Heart right ventricle (tissue), 16 donors: ENCODE measurements at regions not wholly inside any gene's neighbourhood (a gene's known extent, or its start where the extent isn't known, plus 50 kb on each side); places are given as distances from the start of the nearest gene placed in this dataset.
"Not testable (repeated sequence)": the region's sequence is repeated elsewhere in the genome, so short reads cannot be mapped to it uniquely, and the experiment has no call there.

Source experiments
- ATAC-seq, 8 donors: fragments of 200-7000 bp; cut with Tn5 transposase; one replicate each; pipeline ENCODE4 v1.9.1; 2020; ENCODE audit warnings: mild to moderate bottlenecking in 8 of 8, moderate library complexity in 8 of 8, moderate number of reproducible peaks in 1 of 8
- DNase-seq, 2 donors: peaks; one replicate each; pipeline ENCODE4 v3.0.0-alpha.2; 2020
- H3K27ac ChIP-seq, 10 donors: fragments of 200-600 bp; sonication (generic) in 2 of 10; one replicate each; pipeline versions ENCODE4 v1.5.0 to v1.8.0; 2020 to 2022; ENCODE audit warnings: mild to moderate bottlenecking in 3 of 10
- H3K27me3 ChIP-seq, 7 donors: fragments of 200-600 bp; one replicate each; pipeline ENCODE4 v1.8.0; 2021 to 2022; ENCODE audit warnings: mild to moderate bottlenecking in 2 of 7
- H3K36me3 ChIP-seq, 9 donors: fragments of 200-600 bp; sonication (generic) in 1 of 9; one replicate each; pipeline versions ENCODE4 v1.5.0 to v1.8.0; 2020 to 2022; ENCODE audit warnings: mild to moderate bottlenecking in 2 of 9
- H3K4me1 ChIP-seq, 9 donors: fragments of 200-600 bp; sonication (generic) in 1 of 9; one replicate each; pipeline versions ENCODE4 v1.5.0 to v1.8.0; 2020 to 2022; ENCODE audit warnings: mild to moderate bottlenecking in 4 of 9
- H3K4me3 ChIP-seq, 10 donors: fragments of 200-600 bp; sonication (generic) in 2 of 10; one replicate each; pipeline versions ENCODE4 v1.5.0 to v1.8.0; 2020 to 2022; ENCODE audit warnings: mild to moderate bottlenecking in 7 of 10, moderate library complexity in 2 of 10
- H3K9me3 ChIP-seq, 11 donors: fragments of 200-600 bp in 10 of 11; sonication (generic) in 2 of 11; one replicate each; pipeline versions ENCODE4 v1.5.0 to v1.8.0; 2013 to 2022; ENCODE audit warnings: mild to moderate bottlenecking in 2 of 11, control low read depth in 1 of 11, moderate library complexity in 1 of 11
- CTCF ChIP-seq, 9 donors: fragments of 200-600 bp; sonication (generic) in 2 of 9; IDR thresholded peaks; one replicate each; pipeline versions ENCODE4 v1.5.0 to v1.8.0; 2021 to 2022; ENCODE audit warnings: antibody characterized with exemption in 9 of 9, mild to moderate bottlenecking in 5 of 9, moderate library complexity in 1 of 9
- WGBS, 2 donors: extraction: QIAGEN DNeasy Blood & Tissue Kit; methylation state at CpG; one replicate each; pipeline ENCODE4 v1.1.7; 2013; ENCODE audit warnings: inconsistent platforms in 1 of 2; 5-methylcytosine and 5-hydroxymethylcytosine counted together
- intact Hi-C, 10 donors: fragments of 100-400 bp; cut with DNase I; formaldehyde crosslinking; loops; one replicate each; pipeline versions ENCODE4 v1.11.1 to v1.14.2; 2022
- donor health status: Arrhythmogenic right ventricular cardiomyopathy.
- donor health status: ischemic (EF 13 %, LVEDD 7.1; RV severe dilation, severe dysfunction).
- donor health status: healthy with polysubstance abuse.
- donor health status: DM: no; HTN: yes; CAD: no.
- donor health status: DM: no; HTN: no; CAD: no.
- donor health status: ischemic (EF 25% LVEDD 6.9; RV normal size, moderate dysfunction).
- donor health status: ischemic (EF 25% LVEDD 5.7; RV mildly dilated, moderate dysfunction).
- donor health status: healthy.
- donor health status: DM: yes; HTN: yes; CAD: no.
- donor health status: Ischemic cardiomyopathy.
- donor health status: ischemic (EF 35%, LVEDD 5.7; RV mildly dilated, moderate dysfunction).
- donor health status: nonischemic (EF 11% LVEDD 7.7; RV severe dilation, severe dysfunction).
- donor health status: DM: yes; HTN: yes; CAD: no.
- donor health status: PGD.
- donor health status: ischemic (EF 29% LVEDD 5.4; RV normal size, mild dysfunction).
- donor health status: nonischemic (EF 23%, LVEDD 6.1; RV moderate dilation, normal function).

- H3K4me3 ChIP-seq, H3K27me3 ChIP-seq, intact Hi-C loops, H3K36me3 ChIP-seq, H3K9me3 ChIP-seq, H3K27ac ChIP-seq, DNase-seq, H3K4me1 ChIP-seq, ATAC-seq: not testable (repeated sequence)
- 95 to 96% methylated on average over 31 of the region's 31 CpGs for WGBS, 2 donors
Measured at GRCh38 chr18:14223231-14223822, 91.1 kb upstream of the ZNF519 start.

GRCh38 chr18:14222354-14223221 lies 90.4 kb upstream of the ZNF519 start:
- 90 to 93% methylated on average over 31 of the region's 31 CpGs for WGBS, 2 donors
- DNase-seq, H3K27ac ChIP-seq, H3K27me3 ChIP-seq, intact Hi-C loops, H3K4me3 ChIP-seq, ATAC-seq, H3K36me3 ChIP-seq, H3K9me3 ChIP-seq, H3K4me1 ChIP-seq: not testable (repeated sequence)

GRCh38 chr18:14221689-14222088 lies 89.5 kb upstream of the ZNF519 start:
- Histone ChIP-seq H3K27ac (no peak overlapping the region), H3K36me3 (no peaks in the 10 kb centered on the region), H3K9me3 (no peaks in the 10 kb centered on the region), H3K27me3 (no peaks in the 10 kb centered on the region), H3K4me1 (no peaks in the 10 kb centered on the region), H3K4me3 (no peak overlapping the region)
- ATAC-seq (no peak), DNase-seq (no peak)
- 86 to 88% methylated on average over 14 of the region's 14 CpGs for WGBS, 2 donors
- TF ChIP-seq CTCF (IDR thresholded peaks at IDR 0.05): no peak
- intact Hi-C loops: no loop called here

- H3K27ac ChIP-seq, H3K4me1 ChIP-seq, DNase-seq, H3K4me3 ChIP-seq, H3K27me3 ChIP-seq, H3K36me3 ChIP-seq, intact Hi-C loops, H3K9me3 ChIP-seq, ATAC-seq: not testable (repeated sequence)
Measured at GRCh38 chr18:14215952-14216351, 83.7 kb upstream of the ZNF519 start.

- H3K27ac ChIP-seq, H3K27me3 ChIP-seq, H3K36me3 ChIP-seq, H3K9me3 ChIP-seq, ATAC-seq, DNase-seq, intact Hi-C loops, H3K4me1 ChIP-seq, H3K4me3 ChIP-seq: not testable (repeated sequence)
- WGBS, 2 donors: 82 to 87% methylated on average over 2 of the region's 2 CpGs
Measured at GRCh38 chr18:14203424-14203823, 71.2 kb upstream of the ZNF519 start.

- WGBS, 2 donors: 90% methylated on average over 3 of the region's 3 CpGs
Measured at GRCh38 chr18:14190776-14191442, 58.7 kb upstream of the ZNF519 start.

More at GRCh38 chr18:14190776-14191442, 58.7 kb upstream of the ZNF519 start:
- peaks cover 0 to 15% (median 0%) of the 10 kb centered on the region in 7 donors for H3K27me3 ChIP-seq
- H3K36me3 ChIP-seq, intact Hi-C loops, H3K27ac ChIP-seq, ATAC-seq, DNase-seq, H3K9me3 ChIP-seq, H3K4me1 ChIP-seq, H3K4me3 ChIP-seq: not testable (repeated sequence)
